ENCODE measurements at regions not wholly inside any gene's neighbourhood (a gene's known extent, or its start where the extent isn't known, plus 50 kb on each side); places are given as distances from the start of the nearest gene placed in this dataset.

GRCh38 chr5:53256746-53257145 lies 147.2 kb upstream of the MOCS2 start:
- no peak overlapping the region for H3K27ac ChIP-seq
- H3K4me3 ChIP-seq, result no peak overlapping the region
- H3K9me3 ChIP-seq, result no peaks in the 10 kb centered on the region
- no peak for DNase-seq
- TF ChIP-seq CTCF (IDR thresholded peaks at IDR 0.05 in 4 of 5, conservative IDR thresholded peaks at IDR 0.05 in 1 of 5) (no peak), POLR2A (IDR thresholded peaks at IDR 0.05) (no peak)
- H3K36me3 ChIP-seq, result no peaks in the 10 kb centered on the region
- intact Hi-C loops (cut with DNase I; ENCODE audit: low total_unique reads) (no loop called here), in situ Hi-C loops (cut with MboI; ENCODE audit: low sequenced_read_pairs in 4 of 4) (no loop called here)
- H3K27me3 ChIP-seq, result no peaks in the 10 kb centered on the region
- no peak for ATAC-seq
- H3K4me1 ChIP-seq, result no peaks in the 10 kb centered on the region

DNA sequence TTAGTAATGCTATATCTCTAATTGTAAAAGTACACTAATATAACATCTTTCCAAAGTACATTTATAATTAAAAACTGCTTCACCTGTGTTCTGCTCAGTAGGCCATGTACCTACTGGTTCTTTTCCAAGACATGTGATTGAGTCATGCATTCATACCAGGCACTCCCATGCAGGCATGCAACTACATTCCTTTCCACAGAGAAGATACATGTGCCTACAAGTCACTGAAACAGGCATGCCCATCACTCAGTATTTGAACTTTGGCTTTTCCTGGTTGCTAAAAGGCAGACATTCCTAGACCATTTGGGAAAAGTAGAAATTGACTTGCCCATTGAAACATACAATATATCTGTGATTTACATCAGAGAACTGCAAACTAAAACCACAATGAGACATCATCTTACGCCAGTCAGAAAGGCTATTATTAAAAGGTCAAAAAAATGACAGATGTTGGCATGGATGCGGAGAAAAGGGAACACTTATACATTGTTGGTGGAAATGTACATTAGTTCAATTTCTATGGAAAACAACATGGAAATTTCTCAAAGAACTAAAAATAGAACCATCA lies 148.3 kb upstream of the MOCS2 start:
- no peak for DNase-seq
- no peaks in the 10 kb centered on the region for H3K36me3 ChIP-seq
- H3K27ac ChIP-seq, result no peak overlapping the region
- in situ Hi-C loops (cut with MboI; ENCODE audit: low sequenced_read_pairs in 4 of 4) (no loop called here), intact Hi-C loops (cut with DNase I; ENCODE audit: low total_unique reads) (no loop called here)
- H3K9me3 ChIP-seq, result no peaks in the 10 kb centered on the region
- no peaks in the 10 kb centered on the region for H3K27me3 ChIP-seq
- TF ChIP-seq CTCF (IDR thresholded peaks at IDR 0.05 in 4 of 5, conservative IDR thresholded peaks at IDR 0.05 in 1 of 5) (no peak), POLR2A (IDR thresholded peaks at IDR 0.05) (no peak)
- no peak for ATAC-seq
- no peaks in the 10 kb centered on the region for H3K4me1 ChIP-seq
- H3K4me3 ChIP-seq, result no peak overlapping the region

GRCh38 chr5:53259176-53259575 lies 149.6 kb upstream of the MOCS2 start:
- H3K27ac ChIP-seq, result no peak overlapping the region
- no peaks in the 10 kb centered on the region for H3K9me3 ChIP-seq
- no peaks in the 10 kb centered on the region for H3K4me1 ChIP-seq
- in situ Hi-C loops (cut with MboI; ENCODE audit: low sequenced_read_pairs in 4 of 4), result no loop called here
- DNase-seq (no peak), ATAC-seq (no peak)
- no peak overlapping the region for H3K4me3 ChIP-seq
- no peaks in the 10 kb centered on the region for H3K27me3 ChIP-seq
- intact Hi-C loops (cut with DNase I; ENCODE audit: low total_unique reads), result no loop called here
- TF ChIP-seq CTCF (IDR thresholded peaks at IDR 0.05 in 4 of 5, conservative IDR thresholded peaks at IDR 0.05 in 1 of 5) (no peak), POLR2A (IDR thresholded peaks at IDR 0.05) (no peak)
- no peaks in the 10 kb centered on the region for H3K36me3 ChIP-seq

- Histone ChIP-seq H3K27me3 (no peaks in the 10 kb centered on the region), H3K4me3 (no peak overlapping the region), H3K4me1 (no peaks in the 10 kb centered on the region), H3K27ac (no peak overlapping the region), H3K36me3 (no peaks in the 10 kb centered on the region), H3K9me3 (no peaks in the 10 kb centered on the region)
- DNase-seq (no peak), ATAC-seq (no peak)
- intact Hi-C loops (cut with DNase I; ENCODE audit: low total_unique reads), result loop anchor here (10.0 kb wide), 1 partner anchor 164 kb away; no protein-coding TSS in a partner anchor
- TF ChIP-seq CTCF (IDR thresholded peaks at IDR 0.05 in 4 of 5, conservative IDR thresholded peaks at IDR 0.05 in 1 of 5) (no peak), POLR2A (IDR thresholded peaks at IDR 0.05) (no peak)
- in situ Hi-C loops (cut with MboI; ENCODE audit: low sequenced_read_pairs in 4 of 4), result no loop called here
Measured at GRCh38 chr5:53260446-53260845, 150.9 kb upstream of the MOCS2 start.

DNA sequence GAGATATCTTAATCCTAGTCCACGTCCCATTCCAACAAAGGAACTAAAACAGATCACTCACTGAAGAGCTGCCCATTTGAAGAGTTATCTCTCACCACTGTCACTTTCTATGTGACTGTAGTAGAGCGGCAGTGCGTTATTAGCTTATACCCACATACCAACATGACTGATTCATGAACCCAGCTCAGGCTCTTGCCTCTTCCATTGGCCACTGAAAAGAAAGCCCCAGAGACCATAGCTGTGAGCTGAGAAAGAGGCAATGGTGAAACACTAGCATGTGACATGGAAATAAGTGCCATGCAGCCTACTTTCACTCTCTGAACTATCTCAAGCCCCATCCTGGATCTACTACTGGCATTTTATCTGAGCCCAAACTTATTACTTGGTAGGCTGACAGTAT lies 151.7 kb upstream of the MOCS2 start:
- Histone ChIP-seq H3K27ac (no peak overlapping the region), H3K27me3 (no peaks in the 10 kb centered on the region), H3K36me3 (no peaks in the 10 kb centered on the region), H3K4me3 (no peak overlapping the region), H3K4me1 (no peaks in the 10 kb centered on the region), H3K9me3 (no peaks in the 10 kb centered on the region)
- TF ChIP-seq POLR2A (IDR thresholded peaks at IDR 0.05) (no peak), CTCF (IDR thresholded peaks at IDR 0.05 in 4 of 5, conservative IDR thresholded peaks at IDR 0.05 in 1 of 5) (no peak)
- no peak for ATAC-seq
- DNase-seq, result no peak
- in situ Hi-C loops (cut with MboI; ENCODE audit: low sequenced_read_pairs in 4 of 4), result no loop called here
- intact Hi-C loops (cut with DNase I; ENCODE audit: low total_unique reads), result loop anchor here (10.0 kb wide), 1 partner anchor 164 kb away; no protein-coding TSS in a partner anchor

Data from gastrocnemius medialis (tissue), 4 donors.